Panc1 (cell line): ENCODE measurements at regions not wholly inside any gene's neighbourhood (a gene's known extent, or its start where the extent isn't known, plus 50 kb on each side); places are given as distances from the start of the nearest gene placed in this dataset.

Experiments
- ATAC-seq: fragments of 200-7000 bp; cut with Tn5 transposase; 2 replicates; pipeline ENCODE4 v1.9.1; 2020; ENCODE audit warnings: mild to moderate bottlenecking, moderate library complexity
- BruUV-seq: library from RNA; stranded (reverse); fragments of 400-500 nt; replicated peaks from 2 replicates; lab custom pipeline; 2021; lab: Mats Ljungman, UMichigan
- CTCF ChIA-PET: fragments of 300-600 bp; sonication (Branson Sonifier 250); formaldehyde crosslinking; loops from one replicate; lab custom pipeline; 2022; ENCODE audit warnings: antibody characterized with exemption; lab: Charles Lee
- POLR2A ChIA-PET: fragments of 300-600 bp; sonication (Branson Sonifier 250); formaldehyde crosslinking; loops from one replicate; lab custom pipeline; 2022; ENCODE audit warnings: antibody characterized with exemption; lab: Charles Lee
- DNase-seq: peaks from one replicate; pipeline ENCODE4 v3.0.0-alpha.2; 2010; ENCODE audit warnings: low read depth, low spot score
- H3K27ac ChIP-seq: 2 replicates; pipeline ENCODE4 v1.5.1; 2011; ENCODE audit warnings: mild to moderate bottlenecking, low read length, inconsistent platforms
- H3K27me3 ChIP-seq: fragments of 200-500 bp; sonication (Bioruptor generic); 2 replicates; pipeline ENCODE4 v1.6.0; 2014; ENCODE audit warnings: low read length, inconsistent platforms; ENCODE audit not compliant: control insufficient read depth, insufficient read depth
- H3K36me3 ChIP-seq: fragments of 200-500 bp; sonication (Bioruptor generic); 2 replicates; pipeline ENCODE4 v1.5.1; 2014; ENCODE audit warnings: inconsistent platforms, mild to moderate bottlenecking, low read length, moderate library complexity; ENCODE audit not compliant: control insufficient read depth, insufficient read depth
- H3K4me1 ChIP-seq: 2 replicates; pipeline ENCODE4 v1.5.1; 2011; ENCODE audit warnings: inconsistent platforms, mild to moderate bottlenecking, low read length, moderate library complexity; ENCODE audit not compliant: control insufficient read depth, insufficient read depth
- H3K4me3 ChIP-seq, 2 experiments: 2 replicates each; pipeline ENCODE4 v1.5.1; 2011 to 2012; ENCODE audit warnings: low read depth in 2 of 2, low read length in 2 of 2, mild to moderate bottlenecking in 2 of 2, inconsistent platforms in 1 of 2, moderate library complexity in 1 of 2
- H3K9me3 ChIP-seq: fragments of 200-500 bp; sonication (Bioruptor generic); 2 replicates; pipeline ENCODE4 v1.5.1; 2014; ENCODE audit warnings: low read depth, mild to moderate bottlenecking, inconsistent platforms, low read length, moderate library complexity; ENCODE audit not compliant: control insufficient read depth, insufficient read depth
- POLR2AphosphoS5 ChIP-seq: IDR thresholded peaks from 2 replicates; pipeline ENCODE4 v1.6.1; 2012; ENCODE audit warnings: mild to moderate bottlenecking, low read depth, low read length, moderate library complexity
- REST ChIP-seq, 2 experiments: IDR thresholded peaks; 2 replicates each; pipeline ENCODE4 v1.6.1; 2011 to 2012; ENCODE audit warnings: low read depth in 2 of 2, control low read depth in 1 of 2, low read length in 1 of 2, mild to moderate bottlenecking in 1 of 2, moderate library complexity in 1 of 2; ENCODE audit not compliant: insufficient read depth in 1 of 2
- SIN3A ChIP-seq: IDR thresholded peaks from 2 replicates; pipeline ENCODE4 v1.6.1; 2012; ENCODE audit warnings: low read depth, mild to moderate bottlenecking, low read length, moderate library complexity, borderline replicate concordance; ENCODE audit not compliant: insufficient read depth
- TCF7L2 ChIP-seq: IDR thresholded peaks from 2 replicates; pipeline ENCODE4 v1.6.1; 2011; ENCODE audit warnings: mild to moderate bottlenecking, low read depth, low read length, inconsistent platforms
- in situ Hi-C: cut with HindIII; loops from 2 replicates; pipeline ENCODE4 v1.10.0; 2016; ENCODE audit warnings: low sequenced_read_pairs, low pct_unique_long_range_greater_than_20kb
- intact Hi-C: fragments of 100-400 bp; cut with micrococcal nuclease; formaldehyde crosslinking; loops from one replicate; pipeline ENCODE4 v1.10.0; 2022; ENCODE audit not compliant: unreplicated experiment
- TF ChIP-seq, protein P1 (sequence below): fragments of 450-650 bp; IDR thresholded peaks from 2 replicates; pipeline ENCODE4 v1.5.1; 2017; ENCODE audit warnings: mild to moderate bottlenecking

DNA sequence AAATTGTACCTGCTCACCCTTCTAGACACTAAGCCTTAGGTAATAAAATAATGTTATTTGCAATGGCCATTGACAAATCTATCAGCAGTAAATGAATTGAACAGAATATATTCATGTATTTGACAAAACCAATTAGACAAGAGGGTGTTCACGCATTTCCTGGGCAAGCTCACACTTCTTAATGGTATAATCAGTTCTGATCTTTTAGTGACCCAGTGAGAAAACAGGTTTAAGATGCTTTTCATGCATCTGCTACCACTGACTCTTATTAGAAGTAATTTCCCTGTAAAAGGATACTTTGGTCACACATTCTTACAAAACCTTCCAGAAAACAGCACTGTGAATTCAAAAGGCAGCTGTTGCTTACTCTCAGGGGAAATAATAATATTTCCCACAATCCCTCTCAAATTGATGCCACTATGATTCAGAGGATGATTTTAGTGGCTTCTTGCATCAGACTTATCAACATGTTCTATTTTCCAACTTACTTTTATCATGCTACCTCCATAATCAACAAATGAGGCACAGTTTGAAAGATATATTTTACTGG is 313.9 kb upstream of the NWD2 start:
- ATAC-seq (no peak), DNase-seq (no peak)
- no peak overlapping the region for H3K4me3 ChIP-seq
- H3K36me3 ChIP-seq: no peaks in the 10 kb centered on the region
- H3K9me3 ChIP-seq: no peaks in the 10 kb centered on the region
- in situ Hi-C loops: no loop called here
- ChIA-PET POLR2A (no interaction called here), CTCF (no interaction called here)
- BruUV-seq: no TSS peak
- no peak overlapping the region for H3K27ac ChIP-seq
- intact Hi-C loops: no loop called here
- H3K27me3 ChIP-seq: no peaks in the 10 kb centered on the region
- no peak for TF ChIP-seq SIN3A
- H3K4me1 ChIP-seq: no peaks in the 10 kb centered on the region

DNA sequence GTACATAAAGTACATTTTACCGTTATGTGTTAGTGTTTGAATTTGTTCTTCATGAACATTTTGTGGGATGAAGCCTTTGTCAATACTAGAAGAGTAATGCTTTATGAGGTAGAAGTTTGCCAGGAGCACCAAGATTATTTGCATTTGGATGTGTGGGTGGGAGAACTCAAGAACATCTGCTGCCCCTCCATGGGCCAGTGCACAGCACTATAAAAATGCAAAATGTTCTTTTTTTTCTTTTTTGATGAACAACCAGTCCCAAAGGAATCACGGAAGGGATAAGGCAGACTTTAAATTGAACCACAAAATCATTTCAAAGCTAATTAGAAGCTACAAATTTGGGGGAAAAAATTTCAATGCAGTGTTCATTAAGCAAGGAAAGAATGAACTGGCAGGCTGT is 300.3 kb upstream of the NWD2 start:
- DNase-seq (no peak), ATAC-seq (no peak)
- H3K36me3 ChIP-seq: no peaks in the 10 kb centered on the region
- H3K4me3 ChIP-seq: no peak overlapping the region
- intact Hi-C loops: no loop called here
- in situ Hi-C loops: no loop called here
- H3K27me3 ChIP-seq: no peaks in the 10 kb centered on the region
- no peak overlapping the region for H3K27ac ChIP-seq
- BruUV-seq: no TSS peak
- no peaks in the 10 kb centered on the region for H3K9me3 ChIP-seq
- TF ChIP-seq SIN3A (no peak), POLR2AphosphoS5 (no peak), TCF7L2 (no peak), REST (IDR thresholded peaks at IDR 0.05; ENCODE audit: insufficient read depth in 1 of 2, low read depth in 2 of 2, low read length in 1 of 2) (no peak)
- TF ChIP-seq, protein P1, sequence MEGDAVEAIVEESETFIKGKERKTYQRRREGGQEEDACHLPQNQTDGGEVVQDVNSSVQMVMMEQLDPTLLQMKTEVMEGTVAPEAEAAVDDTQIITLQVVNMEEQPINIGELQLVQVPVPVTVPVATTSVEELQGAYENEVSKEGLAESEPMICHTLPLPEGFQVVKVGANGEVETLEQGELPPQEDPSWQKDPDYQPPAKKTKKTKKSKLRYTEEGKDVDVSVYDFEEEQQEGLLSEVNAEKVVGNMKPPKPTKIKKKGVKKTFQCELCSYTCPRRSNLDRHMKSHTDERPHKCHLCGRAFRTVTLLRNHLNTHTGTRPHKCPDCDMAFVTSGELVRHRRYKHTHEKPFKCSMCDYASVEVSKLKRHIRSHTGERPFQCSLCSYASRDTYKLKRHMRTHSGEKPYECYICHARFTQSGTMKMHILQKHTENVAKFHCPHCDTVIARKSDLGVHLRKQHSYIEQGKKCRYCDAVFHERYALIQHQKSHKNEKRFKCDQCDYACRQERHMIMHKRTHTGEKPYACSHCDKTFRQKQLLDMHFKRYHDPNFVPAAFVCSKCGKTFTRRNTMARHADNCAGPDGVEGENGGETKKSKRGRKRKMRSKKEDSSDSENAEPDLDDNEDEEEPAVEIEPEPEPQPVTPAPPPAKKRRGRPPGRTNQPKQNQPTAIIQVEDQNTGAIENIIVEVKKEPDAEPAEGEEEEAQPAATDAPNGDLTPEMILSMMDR: no peak
- ChIA-PET CTCF (no interaction called here), POLR2A (no interaction called here)
- no peaks in the 10 kb centered on the region for H3K4me1 ChIP-seq

- Histone ChIP-seq H3K4me3 (no peak overlapping the region), H3K27me3 (no peaks in the 10 kb centered on the region), H3K36me3 (no peaks in the 10 kb centered on the region), H3K4me1 (no peaks in the 10 kb centered on the region), H3K27ac (no peak overlapping the region), H3K9me3 (no peaks in the 10 kb centered on the region)
- in situ Hi-C loops: no loop called here
- POLR2A ChIA-PET: no interaction called here
- CTCF ChIA-PET: no interaction called here
- ATAC-seq: no peak
- no TSS peak for BruUV-seq
- DNase-seq: no peak
- TF ChIP-seq SIN3A (no peak), POLR2AphosphoS5 (no peak)
- intact Hi-C loops: no loop called here
These were observed 283.1 kb upstream of the NWD2 start for GRCh38 chr4:36961420-36961819.
